HG03064 (cell line): ENCODE measurements at regions not wholly inside any gene's neighbourhood (a gene's known extent, or its start where the extent isn't known, plus 50 kb on each side); places are given as distances from the start of the nearest gene placed in this dataset.

Source experiments
- ATAC-seq: cut with Tn5 transposase; IDR thresholded peaks from one replicate; pipeline ENCODE4 v1.9.1; 2021; ENCODE audit warnings: low read depth; ENCODE audit not compliant: unreplicated experiment

GRCh38 chr15:93506646-93507045 is 417.6 kb upstream of the RGMA start:
- ATAC-seq, result no peak

GRCh38 chr15:93505506-93505905 is 416.5 kb upstream of the RGMA start:
- no peak for ATAC-seq

GRCh38 chr15:93501946-93502345 is 412.9 kb upstream of the RGMA start:
- ATAC-seq, result no peak

GRCh38 chr15:93500155-93500554 is 411.1 kb upstream of the RGMA start:
- no peak for ATAC-seq

GRCh38 chr15:93497291-93497690 is 408.3 kb upstream of the RGMA start:
- ATAC-seq, result no peak

- ATAC-seq, result no peak
Observed at GRCh38 chr15:93496888-93497287, 407.9 kb upstream of the RGMA start.

GRCh38 chr15:93495799-93496637 is 407.0 kb upstream of the RGMA start:
- ATAC-seq, result no peak

GRCh38 chr15:93493172-93493571 is 404.2 kb upstream of the RGMA start:
- no peak for ATAC-seq

- ATAC-seq, result no peak
Observed at GRCh38 chr15:93491291-93491690, 402.3 kb upstream of the RGMA start.

GRCh38 chr15:93488296-93488713 is 399.3 kb upstream of the RGMA start:
- no peak for ATAC-seq

GRCh38 chr15:93486407-93487117 is 397.6 kb upstream of the RGMA start:
- ATAC-seq, result no peak

GRCh38 chr15:93485438-93486327 is 396.7 kb upstream of the RGMA start:
- ATAC-seq, result no peak

- ATAC-seq, result no peak
Observed at GRCh38 chr15:93483923-93484322, 394.9 kb upstream of the RGMA start.

- no peak for ATAC-seq
Observed at GRCh38 chr15:93482731-93483130, 393.7 kb upstream of the RGMA start.

- no peak for ATAC-seq
Observed at GRCh38 chr15:93479715-93480114, 390.7 kb upstream of the RGMA start.

- no peak for ATAC-seq
Observed at GRCh38 chr15:93478947-93479346, 389.9 kb upstream of the RGMA start.

GRCh38 chr15:93477721-93478120 is 388.7 kb upstream of the RGMA start:
- ATAC-seq, result no peak

- ATAC-seq, result no peak
Observed at GRCh38 chr15:93477188-93477587, 388.2 kb upstream of the RGMA start.

- no peak for ATAC-seq
Observed at GRCh38 chr15:93476491-93477177, 387.6 kb upstream of the RGMA start.

GRCh38 chr15:93474728-93475127 is 385.7 kb upstream of the RGMA start:
- ATAC-seq, result no peak
